Loucy (cell line): ENCODE measurements at regions not wholly inside any gene's neighbourhood (a gene's known extent, or its start where the extent isn't known, plus 50 kb on each side); places are given as distances from the start of the nearest gene placed in this dataset.

ENCODE experiments used
- CTCF ChIP-seq: fragments of 200-600 bp; sonication (generic); conservative IDR thresholded peaks from 2 replicates; pipeline ENCODE4 v1.5.1; 2014; ENCODE audit warnings: mild to moderate bottlenecking, antibody characterized with exemption, low read length
- EZH2phosphoT487 ChIP-seq: fragments of 200-600 bp; IDR thresholded peaks from 2 replicates; pipeline ENCODE4 v1.6.1; 2018; ENCODE audit warnings: antibody characterized with exemption, mild to moderate bottlenecking, moderate library complexity, borderline replicate concordance

- TF ChIP-seq CTCF (no peak), EZH2phosphoT487 (no peak)
Measured at GRCh38 chr3:189398656-189399055, 226.9 kb downstream of the TPRG1 start.
